GM12872 (cell line): ENCODE measurements at regions not wholly inside any gene's neighbourhood (a gene's known extent, or its start where the extent isn't known, plus 50 kb on each side); places are given as distances from the start of the nearest gene placed in this dataset.

Experiments
- TF ChIP-seq, protein P1 (sequence below): IDR thresholded peaks from 3 replicates; pipeline ENCODE4 v1.5.1; 2011; ENCODE audit warnings: low read depth, mild to moderate bottlenecking, low read length, moderate library complexity; ENCODE audit not compliant: insufficient read depth

DNA sequence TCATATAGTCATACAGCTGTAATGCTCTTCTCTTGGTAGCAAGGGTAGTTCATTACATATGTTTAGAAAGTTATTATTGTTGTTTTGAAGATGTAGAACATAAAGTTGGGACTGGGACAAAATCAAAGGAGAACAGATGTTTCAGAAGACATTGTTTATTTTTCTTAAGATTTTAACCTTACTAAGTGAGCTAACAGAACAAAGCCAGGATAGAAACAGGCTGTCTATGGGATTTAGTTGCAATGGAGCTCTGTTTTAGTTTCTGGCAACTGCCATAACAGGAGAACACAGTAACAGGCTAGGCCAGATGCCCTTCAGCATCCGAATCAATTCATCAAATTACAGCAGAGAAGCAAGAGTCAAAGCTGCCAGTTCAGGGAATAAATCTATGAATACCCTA, 382.4 kb downstream of the ARL4A start:
- TF ChIP-seq, protein P1, sequence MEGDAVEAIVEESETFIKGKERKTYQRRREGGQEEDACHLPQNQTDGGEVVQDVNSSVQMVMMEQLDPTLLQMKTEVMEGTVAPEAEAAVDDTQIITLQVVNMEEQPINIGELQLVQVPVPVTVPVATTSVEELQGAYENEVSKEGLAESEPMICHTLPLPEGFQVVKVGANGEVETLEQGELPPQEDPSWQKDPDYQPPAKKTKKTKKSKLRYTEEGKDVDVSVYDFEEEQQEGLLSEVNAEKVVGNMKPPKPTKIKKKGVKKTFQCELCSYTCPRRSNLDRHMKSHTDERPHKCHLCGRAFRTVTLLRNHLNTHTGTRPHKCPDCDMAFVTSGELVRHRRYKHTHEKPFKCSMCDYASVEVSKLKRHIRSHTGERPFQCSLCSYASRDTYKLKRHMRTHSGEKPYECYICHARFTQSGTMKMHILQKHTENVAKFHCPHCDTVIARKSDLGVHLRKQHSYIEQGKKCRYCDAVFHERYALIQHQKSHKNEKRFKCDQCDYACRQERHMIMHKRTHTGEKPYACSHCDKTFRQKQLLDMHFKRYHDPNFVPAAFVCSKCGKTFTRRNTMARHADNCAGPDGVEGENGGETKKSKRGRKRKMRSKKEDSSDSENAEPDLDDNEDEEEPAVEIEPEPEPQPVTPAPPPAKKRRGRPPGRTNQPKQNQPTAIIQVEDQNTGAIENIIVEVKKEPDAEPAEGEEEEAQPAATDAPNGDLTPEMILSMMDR, result no peak

DNA sequence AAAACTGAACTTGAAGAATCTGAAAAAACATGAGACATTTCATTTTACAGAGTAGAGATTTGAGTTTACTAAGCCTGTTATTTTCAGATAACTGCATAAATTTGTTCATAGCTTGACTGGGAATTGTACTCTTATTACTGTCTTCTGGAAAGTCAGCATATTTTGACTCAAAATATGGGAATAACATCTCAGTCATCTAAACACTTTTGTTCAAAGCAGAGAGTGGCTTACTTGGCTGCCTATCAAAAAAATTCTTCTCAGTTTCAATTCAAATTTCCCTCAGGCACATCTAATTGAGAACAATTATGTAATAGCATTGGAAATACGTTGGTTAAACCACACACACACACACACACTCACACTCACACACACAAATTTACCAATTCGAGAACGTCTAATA, 384.6 kb downstream of the ARL4A start:
- TF ChIP-seq, protein P1, result no peak

DNA sequence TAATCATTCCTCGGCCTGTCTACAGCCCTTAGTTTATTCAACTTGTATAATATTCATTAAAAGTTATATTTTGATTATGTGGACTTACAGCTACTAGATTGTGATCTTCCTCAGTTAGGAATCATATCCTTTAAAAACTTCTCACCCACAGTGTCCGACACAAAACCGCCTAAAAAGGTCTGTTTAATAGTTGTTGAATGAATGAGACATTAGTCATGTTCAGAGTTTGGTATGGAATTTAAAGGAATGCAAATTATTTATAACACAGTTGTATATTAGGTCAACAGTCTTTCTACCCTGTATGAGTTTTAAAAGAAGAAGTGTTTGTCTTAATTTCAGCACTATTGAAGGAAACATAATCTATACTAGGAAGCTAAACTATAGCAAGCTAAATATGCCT, 390.0 kb downstream of the ARL4A start:
- TF ChIP-seq, protein P1, result no peak

DNA sequence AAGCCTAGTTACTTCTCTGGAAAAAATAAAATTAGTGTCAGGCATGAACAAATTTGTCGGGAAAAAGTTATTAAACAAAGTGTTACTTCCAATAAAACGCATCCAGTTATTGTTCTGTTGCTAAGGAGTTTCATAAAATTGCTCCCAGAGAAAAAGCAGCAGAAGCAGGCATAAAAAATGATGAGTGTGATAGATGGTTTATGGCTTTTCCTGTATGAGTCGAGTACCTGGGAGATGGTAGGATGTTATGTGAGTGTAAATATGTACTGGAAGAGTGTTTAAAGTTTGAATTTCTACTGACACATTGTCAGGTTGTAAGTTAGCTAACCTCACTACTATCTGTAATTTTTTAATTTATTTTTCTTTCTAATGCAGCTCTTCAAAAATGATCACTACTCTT, 390.7 kb downstream of the ARL4A start:
- TF ChIP-seq, protein P1, result no peak

DNA sequence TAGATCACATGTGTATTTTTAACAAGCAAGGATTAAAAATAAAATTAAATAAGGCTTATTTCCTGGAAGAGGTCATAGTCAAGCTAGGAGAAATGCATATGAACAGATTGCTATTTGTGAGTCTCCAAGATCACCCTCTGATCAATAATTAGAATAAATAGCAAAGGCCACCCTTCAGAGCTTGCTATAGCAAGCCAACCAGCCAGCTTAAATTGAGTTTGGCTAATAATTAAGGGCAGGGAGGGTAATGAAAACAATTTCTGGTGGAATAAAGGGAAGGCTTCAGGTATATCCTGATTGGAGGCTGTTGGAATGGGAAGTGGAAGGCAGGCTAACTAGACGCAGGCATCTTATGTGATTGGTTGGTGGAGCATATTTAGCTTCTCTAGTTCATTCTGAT, 403.5 kb downstream of the ARL4A start:
- TF ChIP-seq, protein P1, result no peak

DNA sequence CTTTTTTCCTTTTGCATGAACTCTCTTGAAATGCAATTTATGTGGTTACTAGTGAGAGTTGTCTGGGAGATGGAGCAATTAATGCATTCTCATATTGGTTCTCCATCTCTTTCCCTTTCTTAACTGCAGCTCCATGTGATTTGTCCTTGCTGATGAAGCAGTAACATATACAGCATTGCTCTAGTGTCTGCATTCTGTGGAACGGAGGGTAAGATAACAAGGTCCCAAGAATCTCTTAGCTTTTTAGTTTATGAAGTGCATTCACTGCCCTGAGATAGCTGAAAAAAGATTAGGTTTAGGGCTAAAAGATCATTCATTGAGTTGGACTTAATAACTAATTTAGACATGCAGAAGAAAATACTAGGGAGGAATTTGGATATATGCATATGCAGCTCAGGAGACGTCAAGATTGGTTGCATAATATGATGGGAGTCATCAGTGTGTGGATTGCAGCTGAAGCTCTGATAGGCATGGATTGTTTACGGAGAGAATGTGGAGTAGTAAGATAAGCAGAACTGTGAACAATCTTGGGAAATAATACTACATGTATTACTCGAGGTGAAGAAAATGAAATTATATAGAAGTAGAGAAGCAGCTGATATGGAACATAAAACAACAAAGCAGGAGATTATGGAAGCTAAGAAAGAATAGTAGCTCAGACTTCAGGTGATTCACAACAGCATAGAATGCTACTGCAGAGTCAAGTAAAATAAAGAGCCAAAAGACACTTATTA, 404.7 kb downstream of the ARL4A start:
- TF ChIP-seq, protein P1, result no peak

DNA sequence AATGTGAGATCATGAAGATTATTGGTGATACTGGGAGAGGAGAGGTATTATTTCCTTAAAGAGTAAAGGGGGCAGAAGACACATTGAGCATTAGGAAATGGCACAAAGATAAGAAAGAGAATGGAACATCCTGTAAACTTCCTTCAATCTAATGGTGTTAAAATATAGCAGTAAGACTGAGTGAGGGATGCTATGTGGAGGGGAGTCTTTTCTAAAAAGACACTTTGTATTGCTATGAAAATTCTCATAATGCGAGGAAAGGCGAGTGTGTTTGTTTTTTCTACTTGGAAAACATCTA, 405.2 kb downstream of the ARL4A start:
- TF ChIP-seq, protein P1, result no peak

DNA sequence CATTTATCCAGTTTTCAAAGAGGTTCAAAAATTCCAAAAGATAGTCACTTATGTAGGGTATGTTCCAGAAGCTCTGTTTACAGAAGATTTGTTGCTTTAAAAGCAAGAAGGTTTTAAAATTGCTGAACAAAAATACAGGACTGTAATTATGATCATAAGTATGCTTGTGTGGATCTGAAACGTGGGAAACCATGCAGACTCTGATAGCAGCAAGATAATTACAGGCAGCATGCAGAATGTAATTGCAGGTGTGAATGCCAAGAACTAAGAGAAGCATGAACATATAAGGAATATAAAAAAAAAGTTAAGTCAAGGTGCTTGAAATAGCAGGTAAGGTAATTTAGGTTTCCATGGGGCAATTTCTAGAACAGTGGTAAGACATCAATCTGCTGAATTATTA, 405.7 kb downstream of the ARL4A start:
- TF ChIP-seq, protein P1, result no peak
